ENCODE measurements at regions not wholly inside any gene's neighbourhood (a gene's known extent, or its start where the extent isn't known, plus 50 kb on each side); places are given as distances from the start of the nearest gene placed in this dataset.
"Not testable (repeated sequence)": the region's sequence is repeated elsewhere in the genome, so short reads cannot be mapped to it uniquely, and the experiment has no call there.

GRCh38 chr1:91098299-91098906 lies 76.6 kb upstream of the ZNF644 start:
- no peak for DNase-seq (ENCODE audit: low read depth)

GRCh38 chr1:91095321-91095720 lies 73.5 kb upstream of the ZNF644 start:
- not testable (repeated sequence) for DNase-seq (ENCODE audit: low read depth)

- DNase-seq (ENCODE audit: low read depth): no peak
Measured at GRCh38 chr1:91092503-91092902, 70.7 kb upstream of the ZNF644 start.

- DNase-seq (ENCODE audit: low read depth): no peak
Measured at GRCh38 chr1:91091812-91092211, 70.0 kb upstream of the ZNF644 start.

- no peak for DNase-seq (ENCODE audit: low read depth)
Measured at GRCh38 chr1:91080650-91081049, 58.8 kb upstream of the ZNF644 start.

- no peak for DNase-seq (ENCODE audit: low read depth)
Measured at GRCh38 chr1:91078859-91079258, 57.0 kb upstream of the ZNF644 start.

- no peak for DNase-seq (ENCODE audit: low read depth)
Measured at GRCh38 chr1:91076834-91077233, 55.0 kb upstream of the ZNF644 start.

- no peak for DNase-seq (ENCODE audit: low read depth)
Measured at GRCh38 chr1:91075233-91076135, 53.6 kb upstream of the ZNF644 start.

- DNase-seq (ENCODE audit: low read depth): no peak
Measured at GRCh38 chr1:91073299-91073698, 51.5 kb upstream of the ZNF644 start.

GRCh38 chr1:91071838-91072237 lies 50.0 kb upstream of the ZNF644 start:
- DNase-seq (ENCODE audit: low read depth): no peak
